LNCaP clone FGC (cell line): ENCODE measurements at regions not wholly inside any gene's neighbourhood (a gene's known extent, or its start where the extent isn't known, plus 50 kb on each side); places are given as distances from the start of the nearest gene placed in this dataset.

Experiments
- DNase-seq: peaks from one replicate; pipeline ENCODE4 v3.0.0-alpha.2; 2011; ENCODE audit warnings: low read depth
- H3K4me3 ChIP-seq: 2 replicates; pipeline ENCODE4 v1.5.1; 2011; ENCODE audit warnings: mild to moderate bottlenecking, low read depth, low read length, control low read depth
- TF ChIP-seq, protein P1 (sequence below): IDR thresholded peaks from 2 replicates; pipeline ENCODE4 v1.5.1; 2012; ENCODE audit warnings: mild to moderate bottlenecking; ENCODE audit not compliant: control insufficient read depth, insufficient read depth; ENCODE audit errors: extremely low read depth

GRCh38 chr7:81317741-81318140, 398.9 kb upstream of the SEMA3C start:
- H3K4me3 ChIP-seq, result no peak overlapping the region
- TF ChIP-seq, protein P1, sequence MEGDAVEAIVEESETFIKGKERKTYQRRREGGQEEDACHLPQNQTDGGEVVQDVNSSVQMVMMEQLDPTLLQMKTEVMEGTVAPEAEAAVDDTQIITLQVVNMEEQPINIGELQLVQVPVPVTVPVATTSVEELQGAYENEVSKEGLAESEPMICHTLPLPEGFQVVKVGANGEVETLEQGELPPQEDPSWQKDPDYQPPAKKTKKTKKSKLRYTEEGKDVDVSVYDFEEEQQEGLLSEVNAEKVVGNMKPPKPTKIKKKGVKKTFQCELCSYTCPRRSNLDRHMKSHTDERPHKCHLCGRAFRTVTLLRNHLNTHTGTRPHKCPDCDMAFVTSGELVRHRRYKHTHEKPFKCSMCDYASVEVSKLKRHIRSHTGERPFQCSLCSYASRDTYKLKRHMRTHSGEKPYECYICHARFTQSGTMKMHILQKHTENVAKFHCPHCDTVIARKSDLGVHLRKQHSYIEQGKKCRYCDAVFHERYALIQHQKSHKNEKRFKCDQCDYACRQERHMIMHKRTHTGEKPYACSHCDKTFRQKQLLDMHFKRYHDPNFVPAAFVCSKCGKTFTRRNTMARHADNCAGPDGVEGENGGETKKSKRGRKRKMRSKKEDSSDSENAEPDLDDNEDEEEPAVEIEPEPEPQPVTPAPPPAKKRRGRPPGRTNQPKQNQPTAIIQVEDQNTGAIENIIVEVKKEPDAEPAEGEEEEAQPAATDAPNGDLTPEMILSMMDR, result no peak
- no peak for DNase-seq

DNA sequence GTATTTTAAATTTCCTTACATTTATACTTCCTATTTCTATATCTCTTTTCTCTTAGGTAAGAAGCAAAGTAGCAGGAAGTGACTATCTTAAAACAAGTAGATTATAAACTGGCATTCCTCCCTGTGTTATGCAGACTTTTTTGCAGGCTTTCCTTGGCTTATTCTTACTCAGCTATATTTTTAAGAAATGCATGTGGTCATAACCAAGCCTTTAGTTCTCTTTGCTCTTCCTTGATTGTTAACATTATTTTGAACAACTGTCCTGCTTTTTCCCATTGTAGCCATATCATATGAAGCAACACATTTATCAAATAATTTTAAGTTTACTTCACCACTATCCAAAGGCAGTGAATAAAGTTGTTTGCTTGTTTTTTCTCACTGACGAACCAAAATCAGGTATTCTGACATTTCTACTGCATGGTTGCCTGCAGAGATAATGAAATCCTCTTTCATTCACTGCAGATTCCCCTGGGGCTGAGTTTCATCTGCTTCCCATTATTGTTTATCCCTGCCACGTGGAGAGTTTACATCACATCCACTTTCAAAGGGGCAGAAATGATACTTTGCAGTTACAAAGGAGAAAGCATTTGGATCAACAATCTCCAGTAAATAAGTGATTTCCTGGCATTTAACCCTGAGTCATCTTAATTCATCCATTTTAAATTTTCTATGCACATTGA, 389.9 kb upstream of the SEMA3C start:
- TF ChIP-seq, protein P1, result no peak
- H3K4me3 ChIP-seq, result no peak overlapping the region
- no peak for DNase-seq

DNA sequence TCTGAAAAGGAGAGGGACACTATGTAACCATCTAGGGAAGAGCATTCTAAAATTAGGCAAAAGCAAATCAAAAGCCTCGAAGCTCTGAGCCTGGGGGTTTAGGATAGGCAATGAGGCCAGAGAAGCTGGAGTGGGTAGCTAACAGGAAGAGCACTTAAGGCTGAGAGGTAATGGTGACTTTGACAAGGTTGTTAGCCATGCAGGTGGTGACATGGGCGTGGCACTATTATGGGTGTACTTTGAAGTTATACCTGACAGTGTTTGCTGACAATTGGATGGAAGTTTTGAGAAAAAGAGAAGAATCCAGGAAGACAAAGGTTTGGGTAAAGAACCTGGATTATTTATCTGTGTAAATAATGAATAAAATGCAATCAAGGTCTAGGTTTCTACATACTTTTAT, 383.0 kb upstream of the SEMA3C start:
- TF ChIP-seq, protein P1, result no peak
- H3K4me3 ChIP-seq, result no peak overlapping the region
- no peak for DNase-seq

DNA sequence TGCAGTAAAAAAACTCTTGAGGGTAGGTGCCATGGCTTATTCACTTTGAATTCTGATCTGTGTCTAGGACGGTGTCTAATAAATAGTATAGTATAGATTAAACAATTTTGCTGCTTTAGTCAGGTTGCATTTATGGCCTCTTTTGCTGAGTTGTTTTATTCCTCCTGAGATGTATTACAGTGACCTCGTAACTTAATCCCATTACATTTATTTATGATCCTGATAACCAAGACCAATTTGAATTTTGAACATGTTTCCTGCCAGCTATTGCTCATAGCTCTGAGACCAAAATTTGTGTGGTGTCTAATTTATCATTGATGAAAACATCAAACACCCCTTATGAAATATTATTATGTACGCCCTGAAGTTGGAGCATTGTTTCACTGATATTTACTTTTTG, 381.9 kb upstream of the SEMA3C start:
- DNase-seq, result no peak
- H3K4me3 ChIP-seq, result no peak overlapping the region
- TF ChIP-seq, protein P1, result no peak

GRCh38 chr7:81299711-81300110, 380.9 kb upstream of the SEMA3C start:
- no peak overlapping the region for H3K4me3 ChIP-seq
- no peak for DNase-seq
- TF ChIP-seq, protein P1, result no peak

DNA sequence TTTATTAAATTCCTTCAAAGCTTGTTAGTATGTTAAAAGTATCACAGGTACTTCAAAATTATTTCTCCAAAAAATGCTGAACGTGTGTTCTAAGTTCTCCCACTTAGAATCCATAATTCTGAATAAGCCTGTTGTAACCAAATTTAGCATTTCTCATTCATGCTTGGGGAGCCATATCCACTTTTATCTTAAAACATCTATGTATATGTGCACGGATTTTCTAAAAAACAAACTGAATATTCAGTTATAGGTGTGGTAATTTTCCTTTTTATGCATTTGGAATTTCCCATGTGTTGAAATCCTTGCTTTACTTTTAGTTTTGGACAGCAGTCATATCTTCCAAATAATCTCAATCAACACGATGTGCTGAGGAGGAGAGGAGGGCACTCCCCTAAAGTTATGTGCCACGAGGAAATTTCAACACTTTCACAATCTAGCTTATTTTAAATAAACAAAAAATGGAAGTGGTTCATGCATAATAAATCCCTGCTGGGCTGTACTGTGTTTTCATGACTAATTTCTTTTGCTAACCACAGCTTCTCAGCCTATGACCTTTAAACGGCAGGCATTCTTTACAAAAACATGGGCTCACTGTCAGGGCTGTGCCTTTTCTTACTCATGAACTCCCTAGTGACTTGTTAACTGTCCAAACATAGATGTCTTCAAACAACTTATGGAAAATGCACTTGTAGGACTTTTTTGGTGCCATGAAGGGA, 380.3 kb upstream of the SEMA3C start:
- TF ChIP-seq, protein P1, result no peak
- H3K4me3 ChIP-seq, result no peak overlapping the region
- no peak for DNase-seq
